ENCODE measurements at regions not wholly inside any gene's neighbourhood (a gene's known extent, or its start where the extent isn't known, plus 50 kb on each side); places are given as distances from the start of the nearest gene placed in this dataset.

GRCh38 chr7:148935451-148935850 lies 51.4 kb upstream of the EZH2 start:
- TF ChIP-seq, protein P1, sequence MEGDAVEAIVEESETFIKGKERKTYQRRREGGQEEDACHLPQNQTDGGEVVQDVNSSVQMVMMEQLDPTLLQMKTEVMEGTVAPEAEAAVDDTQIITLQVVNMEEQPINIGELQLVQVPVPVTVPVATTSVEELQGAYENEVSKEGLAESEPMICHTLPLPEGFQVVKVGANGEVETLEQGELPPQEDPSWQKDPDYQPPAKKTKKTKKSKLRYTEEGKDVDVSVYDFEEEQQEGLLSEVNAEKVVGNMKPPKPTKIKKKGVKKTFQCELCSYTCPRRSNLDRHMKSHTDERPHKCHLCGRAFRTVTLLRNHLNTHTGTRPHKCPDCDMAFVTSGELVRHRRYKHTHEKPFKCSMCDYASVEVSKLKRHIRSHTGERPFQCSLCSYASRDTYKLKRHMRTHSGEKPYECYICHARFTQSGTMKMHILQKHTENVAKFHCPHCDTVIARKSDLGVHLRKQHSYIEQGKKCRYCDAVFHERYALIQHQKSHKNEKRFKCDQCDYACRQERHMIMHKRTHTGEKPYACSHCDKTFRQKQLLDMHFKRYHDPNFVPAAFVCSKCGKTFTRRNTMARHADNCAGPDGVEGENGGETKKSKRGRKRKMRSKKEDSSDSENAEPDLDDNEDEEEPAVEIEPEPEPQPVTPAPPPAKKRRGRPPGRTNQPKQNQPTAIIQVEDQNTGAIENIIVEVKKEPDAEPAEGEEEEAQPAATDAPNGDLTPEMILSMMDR (IDR thresholded peaks at IDR 0.05; ENCODE audit: extremely low read depth, insufficient read depth, missing control alignments) = no peak
- no peak for DNase-seq (ENCODE audit: low spot score)
- in situ Hi-C loops (cut with MboI; ENCODE audit: low pct_unique_long_range_greater_than_20kb, low sequenced_read_pairs, unreplicated experiment) = no loop called here

Data from GM13977 (cell line).